ENCODE measurements at regions not wholly inside any gene's neighbourhood (a gene's known extent, or its start where the extent isn't known, plus 50 kb on each side); places are given as distances from the start of the nearest gene placed in this dataset.

DNA sequence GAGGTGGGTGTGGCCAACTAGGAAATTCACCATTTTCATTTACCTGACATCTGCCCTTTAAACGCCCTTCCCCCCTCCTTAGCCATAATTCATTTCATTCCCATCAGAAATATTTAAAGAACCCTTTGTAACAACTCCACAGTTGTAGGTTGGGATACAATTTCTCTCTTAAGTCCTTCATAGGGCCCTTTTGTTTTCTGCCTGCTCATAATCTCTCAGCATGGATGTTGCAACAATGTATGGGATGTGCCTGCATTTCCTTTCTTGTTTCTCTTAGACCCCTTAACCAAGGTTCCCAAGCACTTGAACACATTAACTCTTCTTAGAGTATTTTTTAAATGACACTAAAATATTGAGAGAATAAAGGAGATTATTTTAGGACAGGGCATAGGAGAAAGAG lies 51.7 kb upstream of the MYO10 start:
- TF ChIP-seq, protein P1, sequence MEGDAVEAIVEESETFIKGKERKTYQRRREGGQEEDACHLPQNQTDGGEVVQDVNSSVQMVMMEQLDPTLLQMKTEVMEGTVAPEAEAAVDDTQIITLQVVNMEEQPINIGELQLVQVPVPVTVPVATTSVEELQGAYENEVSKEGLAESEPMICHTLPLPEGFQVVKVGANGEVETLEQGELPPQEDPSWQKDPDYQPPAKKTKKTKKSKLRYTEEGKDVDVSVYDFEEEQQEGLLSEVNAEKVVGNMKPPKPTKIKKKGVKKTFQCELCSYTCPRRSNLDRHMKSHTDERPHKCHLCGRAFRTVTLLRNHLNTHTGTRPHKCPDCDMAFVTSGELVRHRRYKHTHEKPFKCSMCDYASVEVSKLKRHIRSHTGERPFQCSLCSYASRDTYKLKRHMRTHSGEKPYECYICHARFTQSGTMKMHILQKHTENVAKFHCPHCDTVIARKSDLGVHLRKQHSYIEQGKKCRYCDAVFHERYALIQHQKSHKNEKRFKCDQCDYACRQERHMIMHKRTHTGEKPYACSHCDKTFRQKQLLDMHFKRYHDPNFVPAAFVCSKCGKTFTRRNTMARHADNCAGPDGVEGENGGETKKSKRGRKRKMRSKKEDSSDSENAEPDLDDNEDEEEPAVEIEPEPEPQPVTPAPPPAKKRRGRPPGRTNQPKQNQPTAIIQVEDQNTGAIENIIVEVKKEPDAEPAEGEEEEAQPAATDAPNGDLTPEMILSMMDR (conservative IDR thresholded peaks at IDR 0.05; ENCODE audit: low read depth, low read length) = no peak
- TF ChIP-seq EZH2 (IDR thresholded peaks at IDR 0.05; ENCODE audit: borderline replicate concordance, low read depth, low read length, poor library complexity, severe bottlenecking) = no peak
